Smooth muscle cell (in vitro differentiated cells): ENCODE measurements at regions not wholly inside any gene's neighbourhood (a gene's known extent, or its start where the extent isn't known, plus 50 kb on each side); places are given as distances from the start of the nearest gene placed in this dataset.

Experiments
- DNase-seq: peaks from one replicate; lab custom pipeline; 2025; ENCODE audit not compliant: unreplicated experiment; lab: John Stamatoyannopoulos, UW
- H2AFZ ChIP-seq: fragments of 200-600 bp; sonication (generic); 2 replicates; pipeline ENCODE4 v1.6.0; 2016; ENCODE audit warnings: antibody characterized with exemption, low read depth, mild to moderate bottlenecking
- H3F3A ChIP-seq: fragments of 200-600 bp; sonication (generic); 2 replicates; pipeline ENCODE4 v1.6.0; 2017; ENCODE audit warnings: antibody characterized with exemption, low read depth
- H3K27ac ChIP-seq: fragments of 200-600 bp; sonication (generic); 2 replicates; pipeline ENCODE4 v1.5.1; 2016; ENCODE audit warnings: low read depth, mild to moderate bottlenecking
- H3K27me3 ChIP-seq: fragments of 200-600 bp; sonication (generic); 2 replicates; pipeline ENCODE4 v1.6.1; 2016; ENCODE audit warnings: low read depth, mild to moderate bottlenecking
- H3K36me3 ChIP-seq: fragments of 200-600 bp; sonication (generic); 2 replicates; pipeline ENCODE4 v1.5.1; 2016; ENCODE audit warnings: low read depth
- H3K4me1 ChIP-seq: fragments of 200-600 bp; sonication (generic); 2 replicates; pipeline ENCODE4 v1.5.1; 2016; ENCODE audit warnings: low read depth
- H3K4me2 ChIP-seq: fragments of 200-600 bp; sonication (generic); 2 replicates; pipeline ENCODE4 v1.6.0; 2016; ENCODE audit warnings: mild to moderate bottlenecking
- H3K4me3 ChIP-seq: fragments of 200-600 bp; sonication (generic); 2 replicates; pipeline ENCODE4 v1.5.1; 2016; ENCODE audit warnings: mild to moderate bottlenecking
- H3K79me2 ChIP-seq: fragments of 200-600 bp; sonication (generic); 2 replicates; pipeline ENCODE4 v1.6.0; 2016; ENCODE audit warnings: low read depth, mild to moderate bottlenecking
- H3K9ac ChIP-seq: fragments of 200-600 bp; sonication (generic); 2 replicates; pipeline ENCODE4 v1.6.0; 2016; ENCODE audit warnings: low read depth
- H3K9me3 ChIP-seq: fragments of 200-600 bp; sonication (generic); replicated peaks from 2 replicates; pipeline ENCODE4 v1.5.1; 2016; ENCODE audit warnings: low read depth
- H4K20me1 ChIP-seq: fragments of 200-600 bp; sonication (generic); 2 replicates; pipeline ENCODE4 v1.6.0; 2016; ENCODE audit warnings: low read depth
- CTCF ChIP-seq: fragments of 200-600 bp; sonication (generic); IDR thresholded peaks from 2 replicates; pipeline ENCODE4 v1.5.1; 2017; ENCODE audit warnings: borderline replicate concordance, mild to moderate bottlenecking, antibody characterized with exemption; ENCODE audit not compliant: insufficient read depth, poor library complexity, severe bottlenecking
- WGBS: methylation state at CpG from one replicate; pipeline ENCODE4 v1.1.7; 2016; ENCODE audit warnings: low lambda C conversion rate; 5-methylcytosine and 5-hydroxymethylcytosine counted together

DNA sequence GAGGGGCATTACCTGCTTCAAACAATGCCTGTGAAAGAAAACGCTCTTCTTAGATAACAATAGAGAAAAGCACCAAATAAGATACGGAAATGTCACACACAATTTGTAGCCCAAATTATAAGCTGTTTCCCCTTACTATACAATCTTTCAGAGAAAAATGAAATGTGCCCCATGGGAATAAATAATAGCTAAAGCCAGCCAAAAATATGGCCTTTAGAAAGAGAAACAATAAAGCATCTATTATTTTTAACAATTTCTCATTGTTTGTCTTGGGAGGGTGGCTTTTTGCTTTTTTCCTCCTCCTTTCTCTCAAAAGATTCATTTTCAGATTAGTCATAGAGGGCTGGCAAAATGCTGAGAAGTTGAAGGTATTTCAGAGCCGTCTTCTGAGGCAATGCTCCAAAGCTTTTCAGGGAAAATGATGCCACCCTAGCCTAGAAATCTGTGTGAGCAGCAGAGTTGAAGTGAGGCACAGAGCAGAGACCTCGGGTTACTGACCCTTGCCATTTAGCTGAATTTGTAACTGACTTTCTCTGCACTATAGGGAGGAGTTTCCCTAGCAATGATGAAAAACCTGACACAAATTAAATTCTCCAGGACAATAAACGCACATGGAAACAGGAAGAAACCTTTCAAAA lies 86.3 kb upstream of the PRICKLE2 start:
- Histone ChIP-seq H2AFZ (no peak overlapping the region), H3K4me2 (no peak overlapping the region)

GRCh38 chr3:64308931-64309330 lies 83.7 kb upstream of the PRICKLE2 start:
- Histone ChIP-seq H3K4me1 (peaks cover 8% of the 10 kb centered on the region), H3K79me2 (no peaks in the 10 kb centered on the region), H3K9me3 (no peaks in the 10 kb centered on the region), H2AFZ (no peak overlapping the region), H3K4me3 (no peak overlapping the region), H3K36me3 (no peaks in the 10 kb centered on the region), H3K27ac (no peak overlapping the region), H3F3A (peaks cover 3% of the 10 kb centered on the region), H3K27me3 (no peaks in the 10 kb centered on the region), H4K20me1 (no peaks in the 10 kb centered on the region), H3K4me2 (no peak overlapping the region), H3K9ac (no peak overlapping the region)
- DNase-seq: no peak
- no peak for TF ChIP-seq CTCF
- WGBS: 100% methylated on average over 1 of the region's 1 CpG

More for the DNA sequence above, 86.3 kb upstream of the PRICKLE2 start:
- H3K27ac ChIP-seq: no peak overlapping the region
- H3K27me3 ChIP-seq: no peaks in the 10 kb centered on the region
- 76% methylated on average over 5 of the region's 5 CpGs for WGBS
- H3K9ac ChIP-seq: no peak overlapping the region
- H3K4me1 ChIP-seq: no peaks in the 10 kb centered on the region
- TF ChIP-seq CTCF: no peak
- H3F3A ChIP-seq: peaks cover 2% of the 10 kb centered on the region
- H4K20me1 ChIP-seq: no peaks in the 10 kb centered on the region
- no peak for DNase-seq
- peaks cover 3% of the 10 kb centered on the region for H3K79me2 ChIP-seq
- no peaks in the 10 kb centered on the region for H3K36me3 ChIP-seq
- H3K9me3 ChIP-seq: no peaks in the 10 kb centered on the region
- H3K4me3 ChIP-seq: no peak overlapping the region

DNA sequence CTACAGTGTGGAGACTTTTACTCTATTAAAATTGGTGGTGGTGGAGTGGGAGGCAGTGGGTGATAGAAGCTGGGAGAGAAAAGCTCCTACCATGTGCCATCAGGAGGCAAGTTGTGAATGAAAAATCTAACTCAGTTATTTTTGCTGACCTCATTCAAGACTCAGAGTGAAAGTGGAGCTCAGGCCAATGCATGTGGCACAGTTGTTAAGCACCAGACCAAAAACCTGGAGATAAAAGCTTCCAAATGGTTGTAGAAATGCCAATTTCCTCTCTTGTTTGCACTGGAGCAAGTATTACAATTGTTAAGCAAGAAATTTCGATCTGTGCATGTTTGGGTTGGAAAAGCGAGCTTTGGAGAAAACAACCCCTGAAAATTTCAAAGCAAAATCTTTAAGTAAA lies 81.5 kb upstream of the PRICKLE2 start:
- Histone ChIP-seq H3K27ac (no peak overlapping the region), H3K36me3 (no peaks in the 10 kb centered on the region), H3K9me3 (no peaks in the 10 kb centered on the region), H2AFZ (no peak overlapping the region), H3K4me1 (peaks cover 8% of the 10 kb centered on the region), H4K20me1 (no peaks in the 10 kb centered on the region), H3K4me3 (no peak overlapping the region), H3F3A (peaks cover 3% of the 10 kb centered on the region), H3K79me2 (no peaks in the 10 kb centered on the region), H3K4me2 (no peak overlapping the region), H3K27me3 (no peaks in the 10 kb centered on the region), H3K9ac (no peak overlapping the region)
- DNase-seq: no peak
- WGBS: 94% methylated on average over 2 of the region's 2 CpGs
- TF ChIP-seq CTCF: no peak

GRCh38 chr3:64305731-64306130 lies 80.5 kb upstream of the PRICKLE2 start:
- Histone ChIP-seq H3K9ac (no peak overlapping the region), H3K4me1 (peaks cover 8% of the 10 kb centered on the region), H3K79me2 (no peaks in the 10 kb centered on the region), H3K4me2 (no peak overlapping the region), H2AFZ (no peak overlapping the region), H3K27me3 (no peaks in the 10 kb centered on the region), H3K27ac (peak overlapping the region; percentile 29), H4K20me1 (no peaks in the 10 kb centered on the region), H3K4me3 (no peak overlapping the region), H3F3A (peaks cover 3% of the 10 kb centered on the region), H3K9me3 (no peaks in the 10 kb centered on the region), H3K36me3 (no peaks in the 10 kb centered on the region)
- no peak for DNase-seq
- no peak for TF ChIP-seq CTCF
- WGBS: 69% methylated on average over 1 of the region's 1 CpG
